Osteoblast (primary cell): ENCODE measurements at regions not wholly inside any gene's neighbourhood (a gene's known extent, or its start where the extent isn't known, plus 50 kb on each side); places are given as distances from the start of the nearest gene placed in this dataset.

Source experiments
- DNase-seq: peaks from one replicate; pipeline ENCODE4 v3.0.0; 2011; ENCODE audit warnings: low spot score, mixed read lengths; ENCODE audit not compliant: insufficient read length; ENCODE audit errors: missing footprints
- H2AFZ ChIP-seq: 2 replicates; pipeline ENCODE4 v1.6.0; 2011; ENCODE audit warnings: mild to moderate bottlenecking, low read length
- H3K27ac ChIP-seq: 2 replicates; pipeline ENCODE4 v1.5.1; 2011; ENCODE audit warnings: mild to moderate bottlenecking, low read depth, low read length, moderate library complexity
- H3K27me3 ChIP-seq: 2 replicates; pipeline ENCODE4 v1.6.0; 2012; ENCODE audit warnings: mild to moderate bottlenecking, control low read depth, inconsistent platforms, low read length, moderate library complexity; ENCODE audit not compliant: insufficient read depth
- H3K36me3 ChIP-seq: 2 replicates; pipeline ENCODE4 v1.5.1; 2011; ENCODE audit warnings: mild to moderate bottlenecking, low read length, control low read depth, moderate library complexity; ENCODE audit not compliant: insufficient read depth
- H3K4me1 ChIP-seq: 2 replicates; pipeline ENCODE4 v1.5.1; 2011; ENCODE audit warnings: mild to moderate bottlenecking, low read length, control low read depth, moderate library complexity; ENCODE audit not compliant: insufficient read depth
- H3K4me2 ChIP-seq: 2 replicates; pipeline ENCODE4 v1.6.0; 2011; ENCODE audit warnings: mild to moderate bottlenecking, low read length; ENCODE audit not compliant: insufficient read depth
- H3K4me3 ChIP-seq: fragments of 200-600 bp; sonication (generic); 3 replicates; pipeline ENCODE4 v1.5.1; 2012; ENCODE audit warnings: mild to moderate bottlenecking, low read length, inconsistent platforms; ENCODE audit not compliant: insufficient read depth
- H3K79me2 ChIP-seq: 2 replicates; pipeline ENCODE4 v1.6.0; 2012; ENCODE audit warnings: mild to moderate bottlenecking, low read length, control low read depth, inconsistent platforms; ENCODE audit not compliant: insufficient read depth
- H3K9me3 ChIP-seq: 2 replicates; pipeline ENCODE4 v1.5.1; 2011; ENCODE audit warnings: low read depth, low read length, control low read depth
- H4K20me1 ChIP-seq: 2 replicates; pipeline ENCODE4 v1.6.0; 2012; ENCODE audit warnings: mild to moderate bottlenecking, low read length, control low read depth; ENCODE audit not compliant: insufficient read depth
- TF ChIP-seq, protein P1 (sequence below): IDR thresholded peaks from 2 replicates; pipeline ENCODE4 v1.5.1; 2011; ENCODE audit warnings: mild to moderate bottlenecking, low read depth, low read length, moderate library complexity; ENCODE audit errors: extremely low read depth

DNA sequence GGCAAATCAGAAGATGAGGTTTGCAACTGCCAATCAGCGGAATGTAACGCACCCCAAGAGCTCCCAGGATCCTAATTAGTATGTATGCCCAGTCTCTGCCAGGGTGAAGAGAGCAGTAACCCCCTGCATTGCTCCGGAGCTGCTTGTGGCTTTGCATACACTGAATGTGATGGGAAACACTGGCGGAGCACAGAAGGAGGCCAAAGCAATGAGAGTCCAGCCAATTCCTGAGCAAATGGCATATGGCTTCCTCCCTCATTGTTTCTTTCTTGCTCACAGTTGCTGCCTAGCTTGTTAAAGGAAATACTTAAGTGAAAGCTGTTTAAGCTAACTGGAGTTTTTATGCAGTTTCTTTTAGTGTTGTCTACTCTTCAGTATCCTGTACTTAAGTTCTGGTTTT, 343.5 kb upstream of the NT5C1B start:
- no peak for DNase-seq
- peak overlapping the region; percentile 46 for H2AFZ ChIP-seq

DNA sequence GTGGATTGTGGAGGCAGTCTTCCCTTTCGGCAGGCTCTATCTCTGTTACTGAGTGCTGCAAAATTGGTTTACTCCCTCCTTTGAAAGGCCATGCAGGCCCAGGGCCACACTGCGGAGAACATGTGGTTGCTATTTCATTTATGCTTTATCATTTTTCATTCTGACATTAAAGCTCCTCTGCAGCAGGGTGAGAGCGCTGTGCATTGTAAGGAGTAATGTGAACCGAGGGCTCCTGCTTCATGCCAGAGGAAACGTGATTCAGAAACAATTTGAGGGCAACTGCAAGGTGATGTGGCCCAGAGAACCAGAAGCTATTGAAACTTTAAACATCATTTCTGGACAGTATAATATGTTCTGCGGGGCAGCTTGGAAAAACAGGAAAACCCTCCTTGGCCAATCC, 341.6 kb upstream of the NT5C1B start:
- Histone ChIP-seq H3K4me1 (peaks cover 5% of the 10 kb centered on the region), H3K27ac (no peak overlapping the region), H3K4me3 (no peak overlapping the region), H3K36me3 (no peaks in the 10 kb centered on the region), H3K79me2 (no peaks in the 10 kb centered on the region), H3K27me3 (no peaks in the 10 kb centered on the region), H3K9me3 (no peaks in the 10 kb centered on the region), H3K4me2 (no peak overlapping the region), H2AFZ (no peak overlapping the region), H4K20me1 (no peaks in the 10 kb centered on the region)
- no peak for DNase-seq
- TF ChIP-seq, protein P1, sequence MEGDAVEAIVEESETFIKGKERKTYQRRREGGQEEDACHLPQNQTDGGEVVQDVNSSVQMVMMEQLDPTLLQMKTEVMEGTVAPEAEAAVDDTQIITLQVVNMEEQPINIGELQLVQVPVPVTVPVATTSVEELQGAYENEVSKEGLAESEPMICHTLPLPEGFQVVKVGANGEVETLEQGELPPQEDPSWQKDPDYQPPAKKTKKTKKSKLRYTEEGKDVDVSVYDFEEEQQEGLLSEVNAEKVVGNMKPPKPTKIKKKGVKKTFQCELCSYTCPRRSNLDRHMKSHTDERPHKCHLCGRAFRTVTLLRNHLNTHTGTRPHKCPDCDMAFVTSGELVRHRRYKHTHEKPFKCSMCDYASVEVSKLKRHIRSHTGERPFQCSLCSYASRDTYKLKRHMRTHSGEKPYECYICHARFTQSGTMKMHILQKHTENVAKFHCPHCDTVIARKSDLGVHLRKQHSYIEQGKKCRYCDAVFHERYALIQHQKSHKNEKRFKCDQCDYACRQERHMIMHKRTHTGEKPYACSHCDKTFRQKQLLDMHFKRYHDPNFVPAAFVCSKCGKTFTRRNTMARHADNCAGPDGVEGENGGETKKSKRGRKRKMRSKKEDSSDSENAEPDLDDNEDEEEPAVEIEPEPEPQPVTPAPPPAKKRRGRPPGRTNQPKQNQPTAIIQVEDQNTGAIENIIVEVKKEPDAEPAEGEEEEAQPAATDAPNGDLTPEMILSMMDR: no peak

More for the DNA sequence above, 343.5 kb upstream of the NT5C1B start:
- Histone ChIP-seq H4K20me1 (no peaks in the 10 kb centered on the region), H3K27me3 (no peaks in the 10 kb centered on the region), H3K4me2 (no peak overlapping the region), H3K36me3 (no peaks in the 10 kb centered on the region), H3K9me3 (no peaks in the 10 kb centered on the region), H3K27ac (no peak overlapping the region), H3K79me2 (no peaks in the 10 kb centered on the region), H3K4me1 (no peaks in the 10 kb centered on the region), H3K4me3 (no peak overlapping the region)
- TF ChIP-seq, protein P1: no peak

DNA sequence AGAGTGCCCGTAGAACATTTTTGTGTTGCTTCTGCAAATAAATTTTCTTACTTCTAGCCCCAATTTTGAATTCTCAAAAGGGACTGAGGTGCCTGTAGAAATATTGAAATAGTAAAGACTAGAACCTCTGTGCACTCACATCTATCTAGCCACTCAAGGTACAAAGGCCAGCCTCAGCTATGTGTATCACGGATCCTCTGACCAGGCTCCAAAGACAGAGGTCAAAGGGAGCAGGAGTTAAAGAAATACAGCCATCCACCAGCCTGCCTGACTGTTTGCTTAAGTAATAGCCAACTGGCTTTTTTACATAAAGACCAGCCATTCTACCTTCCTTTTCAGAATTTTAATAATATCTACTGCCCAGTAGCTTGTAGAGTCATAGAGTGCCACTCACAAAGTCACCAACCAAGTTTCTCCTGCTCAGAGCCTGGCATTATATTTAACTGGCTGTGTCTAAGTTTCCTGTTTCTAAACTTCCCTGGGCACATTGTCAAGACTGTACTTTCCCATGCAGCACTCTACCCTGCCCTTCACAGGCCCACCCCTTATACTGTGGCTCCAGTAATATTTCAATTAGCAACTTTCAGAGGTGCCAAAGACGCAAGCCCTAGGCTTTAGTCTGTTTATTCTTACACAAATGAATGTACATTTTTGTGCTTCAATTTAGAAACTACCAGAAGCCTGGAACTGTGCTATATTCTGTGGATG, 338.3 kb upstream of the NT5C1B start:
- no peak for DNase-seq
- peaks cover 27% of the 10 kb centered on the region for H3K4me1 ChIP-seq

More for the DNA sequence above, 338.3 kb upstream of the NT5C1B start:
- no peaks in the 10 kb centered on the region for H3K36me3 ChIP-seq
- H4K20me1 ChIP-seq: no peaks in the 10 kb centered on the region
- no peak overlapping the region for H3K4me3 ChIP-seq
- no peak overlapping the region for H3K4me2 ChIP-seq
- H2AFZ ChIP-seq: no peak overlapping the region
- no peaks in the 10 kb centered on the region for H3K79me2 ChIP-seq
- H3K27ac ChIP-seq: no peak overlapping the region
- H3K27me3 ChIP-seq: no peaks in the 10 kb centered on the region
- H3K9me3 ChIP-seq: no peaks in the 10 kb centered on the region
- TF ChIP-seq, protein P1: no peak
